ENCODE measurements at regions not wholly inside any gene's neighbourhood (a gene's known extent, or its start where the extent isn't known, plus 50 kb on each side); places are given as distances from the start of the nearest gene placed in this dataset.

- no peak for DNase-seq
Measured at GRCh38 chr3:182530316-182530715, 263.0 kb upstream of the ATP11B start.

GRCh38 chr3:182533394-182533793 is 259.9 kb upstream of the ATP11B start:
- DNase-seq, result peak; percentile 23

DNA sequence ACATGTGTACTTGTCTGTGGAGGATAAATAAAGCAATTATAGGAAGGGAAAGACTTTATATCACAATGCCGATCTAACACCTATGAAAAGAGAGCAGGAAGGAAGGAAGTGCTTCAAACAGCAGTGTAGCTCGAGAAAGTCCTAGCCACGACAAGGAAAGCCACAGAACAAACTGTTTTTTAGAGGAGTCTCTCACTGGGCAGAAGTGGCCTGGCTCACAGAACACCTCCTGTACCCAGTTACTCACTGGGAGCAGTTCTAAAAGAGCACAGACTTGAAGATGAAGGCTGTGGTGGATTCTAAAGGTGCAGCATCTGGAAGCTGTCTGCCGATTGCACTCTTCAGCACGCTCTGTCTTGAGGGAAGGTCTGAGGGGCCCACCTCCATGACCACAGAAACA is 248.8 kb upstream of the ATP11B start:
- DNase-seq, result no peak

- no peak for DNase-seq
Measured at GRCh38 chr3:182562274-182562673, 231.0 kb upstream of the ATP11B start.

DNA sequence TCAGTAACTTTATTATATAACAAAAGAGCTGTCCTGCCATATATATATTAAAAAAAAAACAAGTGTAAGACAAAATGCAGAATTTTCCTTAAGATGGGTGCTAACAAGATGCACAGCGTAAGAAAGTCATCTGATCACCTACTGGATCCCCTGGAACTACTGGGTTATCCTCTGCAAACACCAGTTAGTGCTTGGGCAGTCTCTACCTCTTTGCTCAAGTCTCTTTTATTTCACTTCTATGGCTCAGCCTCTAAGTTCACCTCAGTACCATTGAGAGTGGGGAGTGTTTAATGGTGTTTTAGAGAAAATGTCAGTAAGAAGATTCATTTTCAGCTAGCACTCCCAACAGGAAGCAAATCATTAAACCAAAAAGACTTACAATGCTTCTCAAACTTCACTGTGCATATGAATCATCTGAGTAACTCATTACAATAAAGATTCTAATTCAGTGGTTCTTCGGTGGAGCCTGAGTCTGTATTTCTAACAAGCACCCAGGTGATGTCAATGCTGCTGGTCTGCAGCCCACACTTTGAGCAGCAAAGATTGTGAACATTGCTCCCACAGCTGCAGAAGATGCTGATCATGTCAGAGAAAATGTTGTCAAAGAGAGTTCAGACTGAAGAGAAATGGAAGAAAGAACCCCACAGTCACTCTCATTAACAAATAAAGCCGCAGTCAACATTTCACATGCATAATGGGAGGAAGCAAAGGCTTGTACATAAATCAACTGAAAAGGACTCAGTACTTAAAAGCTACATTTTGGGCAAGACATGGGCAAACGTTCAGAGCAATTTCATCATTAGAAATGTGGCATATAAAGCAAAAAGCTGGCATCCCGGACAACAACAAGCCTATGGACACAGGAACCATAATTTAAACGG is 227.1 kb upstream of the ATP11B start:
- no peak for DNase-seq

DNA sequence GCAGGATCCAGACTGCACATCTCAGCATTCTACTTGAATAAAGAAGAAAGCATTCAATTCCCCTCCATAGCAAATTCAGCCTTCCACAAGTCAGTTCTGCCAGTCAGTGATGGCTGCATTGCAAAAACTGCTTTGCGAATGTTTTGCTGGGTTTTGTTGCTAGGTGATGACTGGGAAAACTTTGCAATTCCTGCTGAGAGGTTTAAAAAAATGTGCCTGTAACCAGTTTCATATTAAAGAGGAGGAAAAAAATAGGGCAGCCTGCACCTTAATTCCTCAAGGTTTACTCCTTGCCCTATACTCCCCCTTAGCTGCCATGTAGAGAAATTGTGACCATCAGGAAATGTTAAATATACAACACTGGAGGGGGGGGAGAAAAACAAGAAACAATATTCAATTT is 225.6 kb upstream of the ATP11B start:
- no peak for DNase-seq

- no peak for DNase-seq
Measured at GRCh38 chr3:182568261-182568660, 225.0 kb upstream of the ATP11B start.

DNA sequence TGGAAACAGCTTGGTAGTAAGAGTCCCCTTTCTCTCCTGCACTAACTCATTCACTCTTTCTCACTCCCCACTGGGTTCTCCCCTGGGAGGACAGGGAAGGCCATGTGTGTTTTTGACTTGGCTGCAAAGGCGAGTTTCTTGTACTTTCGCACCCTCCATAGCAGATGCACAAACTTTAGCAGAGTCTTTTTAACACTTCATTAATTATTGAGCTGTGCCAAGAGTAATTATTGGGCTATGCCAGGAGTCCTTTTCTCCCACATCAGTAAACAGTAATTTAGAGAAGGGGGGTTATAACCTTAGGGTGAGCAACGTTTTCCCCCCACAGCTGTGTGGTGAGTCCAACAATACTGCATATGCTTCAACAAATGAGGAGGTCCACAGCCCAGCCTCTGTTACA is 224.4 kb upstream of the ATP11B start:
- no peak for DNase-seq

DNA sequence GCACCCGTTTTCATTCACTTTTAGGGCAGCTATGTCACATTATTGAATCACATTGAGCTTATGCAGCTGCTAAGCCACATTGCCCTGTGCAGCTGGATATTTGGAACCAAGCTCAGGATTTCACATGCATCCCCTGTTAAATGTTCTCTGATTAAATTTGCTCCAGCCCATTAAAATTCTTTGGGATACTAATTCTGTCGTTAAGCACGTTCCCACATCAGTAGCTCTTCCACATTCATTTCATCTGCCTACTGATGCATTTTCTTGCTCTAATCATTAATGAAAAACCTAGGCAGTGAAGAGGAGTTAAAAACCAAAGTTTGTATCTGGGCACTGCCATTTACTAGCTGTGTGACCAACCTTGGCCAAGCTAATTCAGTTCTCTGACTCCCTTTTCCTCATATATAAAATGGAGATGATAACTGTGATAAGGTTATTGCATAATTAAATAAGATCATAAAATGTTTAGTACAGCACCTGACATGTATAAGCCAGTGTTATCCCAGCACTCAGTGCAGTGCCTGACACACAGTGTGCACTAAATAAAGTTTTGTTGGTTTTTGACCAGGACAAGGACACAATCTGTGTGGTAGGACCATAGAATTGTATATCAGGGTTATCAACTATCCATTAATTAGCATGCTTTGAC is 222.2 kb upstream of the ATP11B start:
- no peak for DNase-seq

- DNase-seq, result no peak
Measured at GRCh38 chr3:182575941-182576340, 217.4 kb upstream of the ATP11B start.

- no peak for DNase-seq
Measured at GRCh38 chr3:182583545-182583944, 209.8 kb upstream of the ATP11B start.

DNA sequence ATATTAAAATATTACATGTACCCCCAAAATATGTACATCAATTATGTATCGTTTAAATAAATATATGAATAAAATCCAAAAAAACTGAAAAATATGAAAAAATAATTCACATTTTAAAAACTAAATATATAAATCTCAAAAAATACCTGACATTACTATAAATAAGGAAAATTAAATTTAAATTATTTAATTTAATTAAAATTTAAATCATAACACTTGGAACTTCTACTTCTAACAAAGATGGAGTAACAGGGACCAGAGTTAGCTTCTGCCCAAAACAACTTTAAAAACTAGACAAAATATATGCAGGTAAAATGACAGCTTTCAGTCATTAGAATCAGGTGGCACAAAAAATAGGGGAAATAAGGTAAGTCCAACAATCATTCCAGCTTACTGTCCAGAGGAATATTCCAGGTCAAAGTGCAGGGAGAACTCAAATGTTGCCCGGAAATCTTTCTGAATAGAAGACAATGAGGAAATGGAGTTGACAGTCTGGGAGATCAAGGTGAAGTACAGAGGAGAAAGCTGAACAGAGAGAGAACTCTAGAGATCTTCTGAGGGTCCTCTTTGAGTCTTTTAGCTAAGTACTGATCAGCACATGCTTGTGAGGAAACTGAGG is 207.7 kb upstream of the ATP11B start:
- no peak for DNase-seq

GRCh38 chr3:182592747-182593146 is 200.6 kb upstream of the ATP11B start:
- DNase-seq, result no peak

DNA sequence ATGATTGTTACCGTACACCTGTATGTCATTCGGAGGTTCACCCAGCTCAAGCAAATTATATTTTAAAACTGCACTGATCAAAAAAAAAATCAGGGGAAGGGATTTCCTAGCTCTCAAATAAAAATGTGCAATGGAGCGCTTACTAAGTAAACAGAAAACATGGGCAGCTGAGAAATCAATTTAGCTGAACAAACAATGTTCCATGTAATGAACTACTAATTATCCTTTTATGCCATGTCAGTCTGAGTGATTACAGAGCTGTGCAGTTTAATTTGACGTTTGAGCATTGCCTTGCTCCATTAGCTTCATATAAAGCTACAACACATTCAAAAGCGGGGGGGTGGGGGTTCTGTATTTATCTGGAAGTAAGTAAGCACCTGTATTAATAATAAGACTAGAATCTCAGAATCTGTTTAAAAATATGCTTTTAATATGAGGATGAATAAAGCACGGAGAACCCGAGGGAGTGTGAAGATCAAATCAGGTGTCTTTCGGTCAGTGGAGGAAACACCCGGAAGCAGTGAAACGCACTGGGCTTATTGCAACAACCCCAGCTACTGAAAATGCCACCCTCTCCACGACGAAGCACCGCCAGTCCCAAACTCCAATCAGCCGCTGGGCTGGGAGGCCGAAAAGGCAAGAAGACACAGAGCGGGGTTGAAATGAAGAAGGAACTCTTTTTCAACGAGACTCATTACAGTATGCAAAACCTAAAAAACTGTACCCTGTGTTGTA is 196.5 kb upstream of the ATP11B start:
- DNase-seq, result no peak

GRCh38 chr3:182597621-182598041 is 195.7 kb upstream of the ATP11B start:
- DNase-seq, result no peak

GRCh38 chr3:182601597-182601996 is 191.7 kb upstream of the ATP11B start:
- DNase-seq, result no peak

DNA sequence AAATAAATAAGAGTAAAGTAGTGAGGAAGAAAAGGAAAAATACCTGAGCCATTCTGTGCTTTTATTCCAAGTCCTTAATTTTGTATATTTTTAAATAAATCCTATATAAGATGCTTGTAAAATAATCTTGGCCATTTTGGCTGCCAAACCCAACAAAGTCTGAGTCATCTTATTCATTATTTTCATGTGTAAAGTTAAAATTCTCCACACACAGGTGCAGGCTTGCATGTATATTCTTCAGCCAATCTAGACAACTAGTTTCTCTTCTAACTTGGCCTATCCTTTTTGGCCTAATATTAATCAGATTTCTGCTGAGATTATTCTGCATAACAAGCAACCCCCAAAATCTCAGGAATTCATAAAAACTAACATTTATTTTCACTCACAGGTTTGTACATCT is 189.8 kb upstream of the ATP11B start:
- DNase-seq, result no peak

GRCh38 chr3:182605882-182606611 is 187.3 kb upstream of the ATP11B start:
- no peak for DNase-seq

DNA sequence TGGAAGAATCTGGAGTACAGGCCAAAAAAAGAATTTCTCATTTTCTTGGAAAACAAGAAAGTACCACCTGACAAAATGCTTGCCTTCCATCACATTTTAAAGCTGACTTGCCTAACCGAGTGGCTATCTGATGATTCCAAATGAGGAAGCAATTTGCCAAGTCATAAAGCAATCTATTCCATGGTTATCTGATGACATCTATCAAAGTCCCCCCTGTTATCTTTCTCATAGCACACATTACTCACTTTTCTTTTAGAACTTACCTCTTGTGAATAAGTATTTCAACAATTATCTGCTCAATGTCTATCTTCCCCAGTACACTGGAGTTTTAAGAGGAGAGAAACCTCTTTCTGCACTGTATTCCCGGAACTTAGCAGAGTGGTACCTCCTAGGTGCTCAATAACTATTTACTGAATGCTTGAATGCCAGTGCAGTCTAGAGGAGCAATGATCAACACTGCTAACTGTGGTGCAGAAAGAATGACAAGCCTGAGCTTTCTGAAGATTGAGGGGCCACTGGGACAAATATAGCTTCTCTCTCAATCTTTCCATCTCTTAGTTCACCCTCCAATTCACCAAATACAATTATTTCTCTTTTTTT is 186.3 kb upstream of the ATP11B start:
- no peak for DNase-seq

DNA sequence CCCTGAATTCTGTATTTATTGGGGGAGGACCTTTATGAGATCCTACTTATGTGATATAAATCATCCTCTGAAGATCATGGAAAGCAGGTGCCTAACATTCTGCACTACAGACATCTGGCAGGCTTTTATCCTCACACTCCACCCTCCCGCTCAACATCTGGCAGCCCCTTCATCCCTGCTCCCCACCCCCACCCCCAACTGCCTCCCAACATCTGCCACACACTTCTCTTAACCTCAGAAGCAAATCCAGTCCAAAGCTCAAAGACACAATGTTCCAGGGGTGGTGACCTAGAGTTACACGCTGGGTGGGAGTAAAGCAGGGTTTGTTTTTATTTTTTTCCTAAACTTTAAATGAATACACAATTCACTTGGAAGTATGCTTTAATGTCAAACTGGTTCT is 184.5 kb upstream of the ATP11B start:
- peak; percentile 33 for DNase-seq

DNA sequence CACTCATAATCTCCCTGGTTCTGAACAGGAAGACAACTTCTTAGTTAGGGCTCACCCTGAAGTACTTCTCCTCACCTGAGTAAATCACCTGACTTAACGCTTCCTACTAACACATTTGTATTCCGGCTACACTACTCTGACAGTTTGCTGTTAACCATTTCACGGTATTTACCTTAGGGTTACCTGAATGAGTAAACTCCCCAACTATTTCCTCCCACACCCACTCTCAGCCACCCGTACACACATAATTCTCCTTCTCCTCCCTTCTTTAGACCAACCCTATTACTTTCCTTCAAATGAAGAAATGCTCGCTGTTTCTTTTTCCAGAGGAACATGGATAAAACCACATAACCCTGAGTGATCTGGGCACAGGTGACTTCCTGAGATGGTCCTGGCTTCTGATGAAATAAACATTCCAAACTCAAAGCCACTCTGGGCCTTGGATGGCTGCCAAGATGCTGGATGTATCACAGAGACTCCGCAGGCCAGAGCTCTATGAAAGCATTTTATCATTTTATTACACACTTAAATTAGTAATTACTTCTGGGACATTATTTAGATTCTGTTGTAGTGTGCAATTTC is 183.6 kb upstream of the ATP11B start:
- DNase-seq, result no peak

DNA sequence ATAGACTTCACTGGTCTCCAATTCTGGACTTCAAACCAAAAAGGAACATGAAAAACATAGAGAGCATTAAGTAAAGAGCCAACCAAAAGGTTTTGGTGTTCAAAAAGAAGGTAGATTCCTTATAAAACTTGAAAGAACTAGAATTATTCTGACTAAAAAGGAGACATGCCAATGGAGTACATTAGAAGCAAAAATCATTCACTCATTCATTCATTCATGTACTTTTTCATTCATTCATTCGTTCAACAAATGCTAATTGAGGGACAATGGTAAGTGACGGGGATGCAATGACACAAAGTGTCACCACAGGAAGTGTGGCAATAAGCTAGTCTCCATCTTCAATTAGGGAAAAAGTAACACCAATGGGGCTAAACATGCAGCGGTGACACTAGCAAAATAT is 181.0 kb upstream of the ATP11B start:
- DNase-seq, result no peak
